GM23338 (cell line): ENCODE measurements at regions not wholly inside any gene's neighbourhood (a gene's known extent, or its start where the extent isn't known, plus 50 kb on each side); places are given as distances from the start of the nearest gene placed in this dataset.

Experiments used
- CTCF ChIP-seq, 2 experiments: fragments of 200-600 bp in 1 of 2; sonication (generic) in 1 of 2; conservative IDR thresholded peaks; 2 replicates each; pipeline versions ENCODE4 v1.5.1 to v1.6.1; 2016 to 2017; ENCODE audit warnings: antibody characterized with exemption in 2 of 2, low read depth in 2 of 2, mild to moderate bottlenecking in 2 of 2, moderate library complexity in 1 of 2
- EZH2 ChIP-seq: fragments of 200-600 bp; sonication (generic); IDR thresholded peaks from one replicate; pipeline ENCODE4 v1.8.0; 2017; ENCODE audit warnings: antibody characterized with exemption, mild to moderate bottlenecking, low read depth; ENCODE audit not compliant: unreplicated experiment
- JUNB ChIP-seq: IDR thresholded peaks from one replicate; pipeline ENCODE4 v1.6.1; 2016; ENCODE audit warnings: antibody characterized with exemption; ENCODE audit not compliant: unreplicated experiment

- no peak for TF ChIP-seq EZH2
- no peak for TF ChIP-seq JUNB
- no peak for TF ChIP-seq CTCF (conservative IDR thresholded peaks at IDR 0.05; ENCODE audit: low read depth in 2 of 2)
Measured at GRCh38 chr20:48527771-48528170, 300.0 kb downstream of the PREX1 start.
